Cardiac muscle cell (in vitro differentiated cells and primary cell): ENCODE measurements at regions not wholly inside any gene's neighbourhood (a gene's known extent, or its start where the extent isn't known, plus 50 kb on each side); places are given as distances from the start of the nearest gene placed in this dataset.

Experiments used
- DNase-seq, 2 donors: peaks; one replicate each; pipeline versions ENCODE4 v3.0.0 to v3.0.0-alpha.2; 2010 to 2017; ENCODE audit warnings: low read depth in 1 of 2, low spot score in 1 of 2
- H3K27ac ChIP-seq: fragments of 200-600 bp; sonication (generic); 2 replicates; pipeline ENCODE4 v1.5.1; 2016
- H3K27me3 ChIP-seq: fragments of 200-600 bp; sonication (generic); 2 replicates; pipeline ENCODE4 v1.6.0; 2016; ENCODE audit warnings: control low read depth
- H3K36me3 ChIP-seq: fragments of 200-600 bp; sonication (generic); 2 replicates; pipeline ENCODE4 v1.5.1; 2016; ENCODE audit warnings: control low read depth
- H3K4me1 ChIP-seq: fragments of 200-600 bp; sonication (generic); 2 replicates; pipeline ENCODE4 v1.8.1; 2017; ENCODE audit warnings: low read depth, mild to moderate bottlenecking, mixed run types
- H3K4me3 ChIP-seq: fragments of 200-600 bp; sonication (generic); 2 replicates; pipeline ENCODE4 v1.5.1; 2016; ENCODE audit warnings: mild to moderate bottlenecking
- H3K9me3 ChIP-seq: fragments of 200-600 bp; sonication (generic); 2 replicates; pipeline ENCODE4 v1.5.1; 2017; ENCODE audit warnings: low read depth, mild to moderate bottlenecking, control low read depth
- CTCF ChIP-seq: IDR thresholded peaks from 2 replicates; pipeline ENCODE4 v1.5.1; 2012; ENCODE audit warnings: low read depth, mild to moderate bottlenecking, low read length

GRCh38 chr7:85655252-85655651 lies 468.4 kb upstream of the SEMA3D start:
- no peaks in the 10 kb centered on the region for H3K27me3 ChIP-seq
- peaks cover 3% of the 10 kb centered on the region for H3K4me1 ChIP-seq
- no peaks in the 10 kb centered on the region for H3K36me3 ChIP-seq
- no peak for DNase-seq
- H3K4me3 ChIP-seq = no peak overlapping the region
- TF ChIP-seq CTCF = no peak
- no peak overlapping the region for H3K27ac ChIP-seq
- H3K9me3 ChIP-seq = no peaks in the 10 kb centered on the region

- no peak for DNase-seq
- no peak for TF ChIP-seq CTCF
- no peaks in the 10 kb centered on the region for H3K4me1 ChIP-seq
- H3K36me3 ChIP-seq = no peaks in the 10 kb centered on the region
- H3K27me3 ChIP-seq = no peaks in the 10 kb centered on the region
- no peaks in the 10 kb centered on the region for H3K9me3 ChIP-seq
- no peak overlapping the region for H3K27ac ChIP-seq
- no peak overlapping the region for H3K4me3 ChIP-seq
These were observed 457.4 kb upstream of the SEMA3D start for GRCh38 chr7:85644272-85644671.

GRCh38 chr7:85641331-85641730 lies 454.5 kb upstream of the SEMA3D start:
- Histone ChIP-seq H3K9me3 (no peaks in the 10 kb centered on the region), H3K4me3 (no peak overlapping the region), H3K4me1 (no peaks in the 10 kb centered on the region), H3K27me3 (no peaks in the 10 kb centered on the region), H3K36me3 (no peaks in the 10 kb centered on the region), H3K27ac (no peak overlapping the region)
- no peak for DNase-seq
- TF ChIP-seq CTCF = no peak

- no peak for DNase-seq
- H3K36me3 ChIP-seq = no peaks in the 10 kb centered on the region
- no peaks in the 10 kb centered on the region for H3K27me3 ChIP-seq
- H3K27ac ChIP-seq = no peak overlapping the region
- no peaks in the 10 kb centered on the region for H3K9me3 ChIP-seq
- H3K4me1 ChIP-seq = no peaks in the 10 kb centered on the region
- TF ChIP-seq CTCF = no peak
- H3K4me3 ChIP-seq = no peak overlapping the region
These were observed 451.5 kb upstream of the SEMA3D start for GRCh38 chr7:85638394-85638793.

GRCh38 chr7:85634951-85635350 lies 448.1 kb upstream of the SEMA3D start:
- Histone ChIP-seq H3K36me3 (no peaks in the 10 kb centered on the region), H3K27me3 (no peaks in the 10 kb centered on the region), H3K27ac (no peak overlapping the region), H3K4me1 (no peaks in the 10 kb centered on the region), H3K9me3 (no peaks in the 10 kb centered on the region), H3K4me3 (no peak overlapping the region)
- DNase-seq = no peak
- TF ChIP-seq CTCF = no peak
